Pancreas (tissue), 10 donors: ENCODE measurements at regions not wholly inside any gene's neighbourhood (a gene's known extent, or its start where the extent isn't known, plus 50 kb on each side); places are given as distances from the start of the nearest gene placed in this dataset.

ENCODE experiments used
- ATAC-seq, 4 donors: fragments of 200-7000 bp; cut with Tn5 transposase; one replicate each; pipeline versions ENCODE4 v1.8.0 to v1.9.1; 2020; ENCODE audit warnings: mild to moderate bottlenecking in 4 of 4, moderate library complexity in 4 of 4
- DNase-seq, 6 donors: peaks; one replicate each; pipeline ENCODE4 v3.0.0-alpha.2; 2020
- FAIRE-seq: peaks from 2 replicates; lab custom pipeline; 2012; peaks lifted over from hg19 to GRCh38; lab: Jason Lieb, UNC
- H3K27ac ChIP-seq, 4 donors: fragments of 200-600 bp; sonication (generic); 1 replicate in 3 of 4; 2 replicates in 1 of 4; pipeline versions ENCODE4 v1.5.0 to v1.8.0; 2020
- H3K27me3 ChIP-seq, 4 donors: fragments of 200-600 bp; one replicate each; pipeline ENCODE4 v1.8.0; 2021
- H3K36me3 ChIP-seq, 3 donors: fragments of 200-600 bp; sonication (generic) in 1 of 3; one replicate each; pipeline versions ENCODE4 v1.5.0 to v1.8.0; 2020 to 2021
- H3K4me1 ChIP-seq, 3 donors: fragments of 200-600 bp; one replicate each; pipeline ENCODE4 v1.8.0; 2021
- H3K4me3 ChIP-seq, 4 donors: fragments of 200-600 bp; sonication (generic) in 2 of 4; one replicate each; pipeline versions ENCODE4 v1.5.0 to v1.8.0; 2020 to 2021
- H3K9me3 ChIP-seq, 4 donors: fragments of 200-600 bp; one replicate each; pipeline ENCODE4 v1.8.0; 2021
- WGBS, 2 donors: extraction: QIAGEN DNeasy Blood & Tissue Kit; methylation state at CpG; one replicate each; pipeline ENCODE4 v1.1.7; 2013; 5-methylcytosine and 5-hydroxymethylcytosine counted together
- intact Hi-C, 3 donors: fragments of 100-400 bp; cut with DNase I; formaldehyde crosslinking; loops; one replicate each; pipeline versions ENCODE4 v1.11.1 to v1.14.2; 2022
- TF ChIP-seq, protein P1 (sequence below), 4 donors: fragments of 200-600 bp; sonication (generic) in 3 of 4; IDR thresholded peaks; one replicate each; pipeline versions ENCODE4 v1.5.0 to v1.8.0; 2021; ENCODE audit warnings: antibody characterized with exemption in 4 of 4
- donor health status: healthy with polysubstance abuse.
- donor health status: DM: no; HTN: no; CAD: no; lungs with moderate emphysema.
- donor health status: DM: no; HTN: no; CAD: no.
- donor health status: control.
- donor health status: control.
- donor health status: Bipolar disorder and iron deficiency.
- donor health status: DM: yes; HTN: yes; CAD: no.
- donor health status: DM: no; HTN: no; CAD: no.
- donor health status: DM: no; HTN: no; CAD: no.
- donor health status: DM: yes; HTN: yes; CAD: no.

DNA sequence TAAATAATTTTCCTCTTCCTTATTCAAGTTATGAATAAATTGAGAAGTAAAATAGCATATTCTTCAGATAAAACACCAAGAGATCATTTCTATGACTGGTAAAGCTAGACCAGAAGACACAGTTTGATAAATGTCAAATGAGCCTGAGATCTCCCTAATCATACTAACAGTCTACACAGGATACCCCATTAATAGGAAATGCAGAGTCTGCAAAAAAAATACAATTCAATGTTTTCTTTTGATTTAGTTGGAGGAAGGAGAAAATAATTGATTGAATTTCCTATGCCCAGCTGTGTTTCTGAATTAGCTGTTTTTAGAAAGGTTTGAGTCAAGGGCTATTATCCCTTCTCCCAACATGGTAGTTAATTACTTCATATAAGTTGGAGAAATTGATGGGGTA is 734.6 kb upstream of the SLITRK1 start:
- no peak overlapping the region for H3K27ac ChIP-seq
- FAIRE-seq: no peak
- no peaks in the 10 kb centered on the region for H3K36me3 ChIP-seq
- DNase-seq: no peak
- H3K4me3 ChIP-seq: no peak overlapping the region
- intact Hi-C loops: no loop called here
- H3K4me1 ChIP-seq: no peaks in the 10 kb centered on the region
- TF ChIP-seq, protein P1, sequence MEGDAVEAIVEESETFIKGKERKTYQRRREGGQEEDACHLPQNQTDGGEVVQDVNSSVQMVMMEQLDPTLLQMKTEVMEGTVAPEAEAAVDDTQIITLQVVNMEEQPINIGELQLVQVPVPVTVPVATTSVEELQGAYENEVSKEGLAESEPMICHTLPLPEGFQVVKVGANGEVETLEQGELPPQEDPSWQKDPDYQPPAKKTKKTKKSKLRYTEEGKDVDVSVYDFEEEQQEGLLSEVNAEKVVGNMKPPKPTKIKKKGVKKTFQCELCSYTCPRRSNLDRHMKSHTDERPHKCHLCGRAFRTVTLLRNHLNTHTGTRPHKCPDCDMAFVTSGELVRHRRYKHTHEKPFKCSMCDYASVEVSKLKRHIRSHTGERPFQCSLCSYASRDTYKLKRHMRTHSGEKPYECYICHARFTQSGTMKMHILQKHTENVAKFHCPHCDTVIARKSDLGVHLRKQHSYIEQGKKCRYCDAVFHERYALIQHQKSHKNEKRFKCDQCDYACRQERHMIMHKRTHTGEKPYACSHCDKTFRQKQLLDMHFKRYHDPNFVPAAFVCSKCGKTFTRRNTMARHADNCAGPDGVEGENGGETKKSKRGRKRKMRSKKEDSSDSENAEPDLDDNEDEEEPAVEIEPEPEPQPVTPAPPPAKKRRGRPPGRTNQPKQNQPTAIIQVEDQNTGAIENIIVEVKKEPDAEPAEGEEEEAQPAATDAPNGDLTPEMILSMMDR (IDR thresholded peaks at IDR 0.05): no peak
- H3K9me3 ChIP-seq: no peaks in the 10 kb centered on the region
- H3K27me3 ChIP-seq: no peaks in the 10 kb centered on the region
- ATAC-seq: no peak

DNA sequence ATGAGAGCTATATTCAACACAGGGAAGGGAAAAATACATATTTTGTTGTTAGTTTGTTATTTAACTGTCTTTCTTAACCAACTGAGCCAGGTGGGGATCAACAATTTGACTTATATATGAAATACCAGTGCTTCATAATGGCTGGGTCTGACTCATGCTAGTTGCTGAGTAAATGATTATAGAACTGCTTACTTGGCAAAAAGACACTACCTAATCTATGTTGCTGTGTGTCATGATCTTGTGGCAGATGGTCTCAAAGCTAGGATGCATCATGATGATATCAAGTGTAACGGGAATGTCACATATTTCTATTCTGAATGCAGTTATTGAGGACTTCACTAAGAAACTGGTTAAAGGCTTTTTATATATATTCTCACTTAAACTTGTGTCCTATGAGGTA is 727.4 kb upstream of the SLITRK1 start:
- FAIRE-seq (no peak), ATAC-seq (no peak)

DNA sequence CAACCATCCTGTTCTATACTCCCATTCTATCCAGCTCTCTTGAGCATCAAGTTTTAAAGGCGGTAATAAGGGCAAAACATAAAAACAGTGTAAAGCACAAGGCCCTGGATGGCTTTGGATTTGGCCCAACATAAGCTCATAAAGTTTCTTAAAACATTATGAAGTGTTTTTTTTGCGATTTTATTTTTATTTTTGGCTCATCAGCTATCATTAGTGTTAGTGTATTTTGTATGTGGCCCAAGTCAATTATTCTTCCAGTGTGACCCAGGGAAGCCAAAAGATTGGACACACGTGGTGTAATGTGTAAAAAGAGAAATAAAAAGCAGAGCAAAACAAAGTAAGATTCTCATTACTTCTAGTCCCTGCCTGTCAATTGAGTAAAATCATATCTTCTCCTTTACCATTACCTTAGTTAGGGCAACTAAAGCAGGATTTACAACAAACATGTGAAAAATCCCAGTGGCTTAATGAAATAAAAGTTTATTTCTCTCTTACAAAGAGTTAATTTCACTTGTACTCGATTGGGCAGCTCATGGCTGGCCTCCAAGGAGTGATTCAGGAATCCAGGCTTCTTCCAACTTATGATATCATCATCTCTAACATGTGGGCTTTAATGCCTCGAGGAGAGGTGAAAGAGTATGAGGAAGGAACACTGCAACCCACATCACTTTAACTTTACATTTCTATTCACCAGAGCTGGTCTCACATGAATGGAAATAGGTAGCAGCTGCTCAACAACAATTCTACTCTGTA is 725.2 kb upstream of the SLITRK1 start:
- no peak overlapping the region for H3K27ac ChIP-seq
- DNase-seq (no peak), ATAC-seq (peak in 1 of 4 donors; percentile 44), FAIRE-seq (no peak)
- no peak overlapping the region for H3K4me3 ChIP-seq
- H3K9me3 ChIP-seq: no peaks in the 10 kb centered on the region
- 43 to 55% methylated on average over 5 of the region's 5 CpGs for WGBS, 2 donors
- no peaks in the 10 kb centered on the region for H3K4me1 ChIP-seq
- intact Hi-C loops: no loop called here
- no peaks in the 10 kb centered on the region for H3K27me3 ChIP-seq
- H3K36me3 ChIP-seq: no peaks in the 10 kb centered on the region
- TF ChIP-seq, protein P1 (IDR thresholded peaks at IDR 0.05): no peak

More for the DNA sequence above, 727.4 kb upstream of the SLITRK1 start:
- Histone ChIP-seq H3K27me3 (no peaks in the 10 kb centered on the region), H3K4me3 (no peak overlapping the region), H3K27ac (no peak overlapping the region), H3K4me1 (no peaks in the 10 kb centered on the region), H3K9me3 (no peaks in the 10 kb centered on the region), H3K36me3 (no peaks in the 10 kb centered on the region)
- WGBS, 2 donors: 63 to 81% methylated on average over 1 of the region's 1 CpG
- intact Hi-C loops: no loop called here
- no peak for DNase-seq
- TF ChIP-seq, protein P1 (IDR thresholded peaks at IDR 0.05): no peak

DNA sequence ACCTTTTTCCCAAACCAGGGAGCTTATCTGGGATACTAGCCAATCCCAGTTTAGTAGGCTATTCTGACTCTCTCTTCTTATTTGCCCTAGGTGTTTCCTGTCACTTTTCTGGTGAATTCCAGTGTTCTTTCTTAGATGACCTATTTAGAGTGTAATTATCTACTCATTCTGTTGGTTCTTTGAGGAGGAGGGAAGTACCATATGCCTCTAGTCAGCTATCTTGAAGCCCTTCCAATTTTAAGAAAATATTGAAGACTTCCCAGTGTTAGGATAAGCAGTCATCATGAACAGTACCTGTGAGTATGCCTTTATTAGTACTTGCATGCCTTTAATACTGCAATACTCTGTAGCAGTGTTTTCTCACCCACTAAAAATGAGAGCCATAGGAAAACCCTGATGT is 724.3 kb upstream of the SLITRK1 start:
- no peaks in the 10 kb centered on the region for H3K4me1 ChIP-seq
- FAIRE-seq (no peak), DNase-seq (no peak), ATAC-seq (no peak)
- TF ChIP-seq, protein P1 (IDR thresholded peaks at IDR 0.05): no peak
- no peak overlapping the region for H3K4me3 ChIP-seq
- no peak overlapping the region for H3K27ac ChIP-seq
- H3K36me3 ChIP-seq: no peaks in the 10 kb centered on the region
- H3K9me3 ChIP-seq: no peaks in the 10 kb centered on the region
- H3K27me3 ChIP-seq: no peaks in the 10 kb centered on the region
- intact Hi-C loops: no loop called here

DNA sequence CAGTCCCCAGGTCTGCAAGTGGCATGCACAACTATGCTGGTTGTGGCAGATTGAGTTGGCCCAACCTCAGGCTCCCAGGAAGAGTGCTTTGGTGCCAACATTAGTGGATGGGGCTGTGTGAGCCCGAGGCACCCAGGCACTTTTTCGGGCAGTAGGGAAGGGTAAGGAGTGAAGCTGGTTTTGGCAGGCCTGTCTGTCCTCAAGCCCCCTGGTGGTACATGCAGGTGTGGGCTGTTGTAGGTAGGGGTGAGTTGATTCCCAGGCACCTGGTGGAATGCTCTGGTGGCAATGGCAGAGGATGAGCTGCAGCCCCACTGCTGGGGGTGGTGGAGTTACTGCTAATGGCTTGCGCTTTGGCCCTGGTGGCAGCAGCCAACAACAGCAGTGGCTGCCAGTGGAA is 723.7 kb upstream of the SLITRK1 start:
- no peaks in the 10 kb centered on the region for H3K4me1 ChIP-seq
- no peaks in the 10 kb centered on the region for H3K27me3 ChIP-seq
- FAIRE-seq (no peak), DNase-seq (peak in 1 of 6 donors; percentile 25), ATAC-seq (no peak)
- WGBS, 2 donors: 91 to 92% methylated on average over 3 of the region's 3 CpGs
- H3K9me3 ChIP-seq: no peaks in the 10 kb centered on the region
- TF ChIP-seq, protein P1 (IDR thresholded peaks at IDR 0.05): no peak
- intact Hi-C loops: no loop called here
- no peak overlapping the region for H3K27ac ChIP-seq
- H3K4me3 ChIP-seq: no peak overlapping the region
- no peaks in the 10 kb centered on the region for H3K36me3 ChIP-seq
